COR-L47 (cell line): ENCODE measurements at regions not wholly inside any gene's neighbourhood (a gene's known extent, or its start where the extent isn't known, plus 50 kb on each side); places are given as distances from the start of the nearest gene placed in this dataset.

Experiments used
- DNase-seq: peaks from one replicate; lab custom pipeline; 2025; lab: John Stamatoyannopoulos, UW

- DNase-seq: no peak
Observed at GRCh38 chr4:59086410-59086809, 1976.2 kb upstream of the IGFBP7 start.

DNA sequence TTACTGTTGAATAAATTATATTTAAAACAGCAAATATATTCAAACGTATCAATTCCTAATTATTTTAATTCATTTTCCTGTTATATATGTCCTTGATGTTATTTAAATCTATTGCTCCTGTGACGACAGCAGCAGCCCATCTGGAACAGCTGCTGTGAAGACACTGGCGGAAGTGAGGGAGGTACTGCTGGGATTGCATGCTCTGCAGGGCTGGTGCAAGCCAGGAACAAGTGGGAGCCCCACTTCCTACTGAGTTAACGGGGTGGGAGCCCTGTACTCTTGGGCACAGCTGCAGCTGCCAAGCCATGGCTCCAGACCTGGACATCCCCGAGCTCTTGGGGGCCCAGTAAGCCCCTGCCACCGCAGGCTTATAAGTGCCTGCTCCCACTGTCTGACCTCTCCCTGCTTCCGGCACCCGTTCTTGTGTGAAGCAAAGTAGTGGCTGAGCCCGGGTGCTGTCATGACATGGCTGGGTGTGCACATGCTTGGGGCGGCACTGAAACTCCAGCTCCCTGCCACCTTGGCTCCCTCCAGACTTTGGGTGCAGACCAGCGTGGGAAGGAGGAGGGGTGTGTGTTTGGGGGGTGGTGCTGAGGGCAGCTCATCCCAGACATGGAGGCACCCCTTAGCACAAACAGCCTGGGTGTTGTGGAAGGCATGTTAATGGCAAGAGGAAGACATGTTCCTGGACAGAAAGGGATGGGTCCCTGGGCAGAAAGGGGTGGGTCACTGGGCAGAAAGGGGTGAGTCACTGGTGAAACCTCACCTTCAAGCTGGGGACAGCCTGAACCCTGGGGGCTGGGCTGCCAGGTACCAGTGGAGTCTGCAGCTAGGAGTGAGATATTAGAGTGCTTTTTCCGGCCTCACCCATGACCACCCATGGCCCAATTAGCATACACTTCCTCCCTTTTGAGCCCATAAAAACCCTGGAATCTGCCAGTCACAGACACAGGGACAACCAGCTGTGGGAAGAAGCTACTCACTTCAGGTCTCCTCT, 1981.3 kb upstream of the IGFBP7 start:
- no peak for DNase-seq

DNA sequence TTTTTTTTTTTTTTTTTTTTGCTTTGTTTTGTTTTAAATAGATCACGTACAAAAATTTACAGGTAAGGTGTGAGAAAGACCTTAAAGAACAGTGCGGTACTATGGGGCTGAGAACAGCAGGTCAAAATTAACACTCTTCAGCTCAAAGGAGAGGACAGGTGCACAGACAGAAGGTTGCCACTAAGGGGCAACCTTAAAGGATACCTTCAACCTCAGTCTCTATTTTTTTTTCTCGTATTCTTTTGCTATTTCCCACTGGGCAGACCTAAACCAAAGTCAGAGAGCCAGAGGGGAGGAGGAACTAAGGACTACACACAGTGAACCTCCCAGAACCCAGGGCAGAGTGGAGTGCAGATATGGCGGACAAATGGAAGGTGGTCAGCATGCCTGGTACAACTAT, 1984.3 kb upstream of the IGFBP7 start:
- DNase-seq: no peak

DNA sequence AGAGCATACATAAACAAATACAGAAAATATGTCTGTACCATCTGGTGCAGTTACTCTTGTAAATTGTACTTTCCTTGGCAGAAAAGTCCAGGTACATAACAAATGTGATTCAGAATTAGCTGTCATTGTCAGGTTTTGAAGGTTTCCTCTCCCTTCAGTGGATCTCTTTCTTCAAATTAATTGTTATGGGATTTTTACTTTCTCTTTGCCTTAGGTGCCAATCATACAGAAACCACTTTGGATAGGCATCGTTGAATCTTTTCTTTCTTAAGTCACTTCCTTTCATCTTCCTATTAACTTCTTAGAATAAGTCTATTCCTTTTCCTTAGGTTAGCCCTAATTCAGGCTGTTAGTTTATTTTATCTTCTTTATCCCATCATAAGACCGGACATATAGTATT, 1992.1 kb upstream of the IGFBP7 start:
- no peak for DNase-seq

DNA sequence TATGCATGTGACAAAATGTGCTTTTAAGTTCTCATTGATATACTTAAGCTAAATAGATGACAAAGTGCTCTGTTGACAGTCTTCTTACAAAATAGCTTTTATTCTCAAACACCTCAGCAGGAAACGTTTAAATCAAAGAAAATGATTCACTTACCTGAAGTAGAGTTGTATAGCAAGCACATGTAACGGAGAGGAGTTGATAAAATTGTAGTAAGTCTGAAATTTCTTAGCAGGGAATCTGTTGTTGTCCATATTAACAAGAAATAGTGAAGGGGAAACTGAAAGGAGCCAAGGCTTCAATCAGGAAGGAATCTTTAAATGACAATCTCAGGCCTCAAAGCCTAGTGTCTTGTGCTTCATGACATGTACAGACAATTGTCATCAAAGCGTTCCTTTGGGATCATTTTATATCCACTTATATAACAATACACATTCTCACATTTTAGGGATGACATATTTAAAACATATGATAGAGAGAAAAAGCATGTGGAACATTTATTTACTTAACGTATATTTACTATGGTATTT, 2010.2 kb upstream of the IGFBP7 start:
- DNase-seq: no peak

- DNase-seq: no peak
Observed at GRCh38 chr4:59122626-59123025, 2012.4 kb upstream of the IGFBP7 start.

DNA sequence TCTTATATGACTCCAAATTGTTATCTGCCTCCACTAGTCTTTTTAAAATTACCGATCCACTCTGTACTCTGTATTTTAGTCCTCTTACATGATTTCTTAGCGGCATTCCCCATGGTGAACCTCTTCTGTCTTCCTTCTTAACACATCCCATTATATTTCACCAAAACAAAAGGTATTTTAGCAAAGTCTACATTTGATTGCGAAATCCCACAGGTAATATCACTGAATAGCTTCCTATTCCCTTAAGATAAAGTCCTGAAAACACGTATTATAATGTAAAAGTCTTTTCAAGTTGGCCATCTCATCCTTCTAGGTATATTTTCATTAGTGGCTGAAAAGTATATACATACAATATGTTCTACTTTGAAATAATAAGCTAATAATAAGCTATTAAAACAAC, 2016.0 kb upstream of the IGFBP7 start:
- no peak for DNase-seq

GRCh38 chr4:59127006-59127405, 2016.8 kb upstream of the IGFBP7 start:
- no peak for DNase-seq

DNA sequence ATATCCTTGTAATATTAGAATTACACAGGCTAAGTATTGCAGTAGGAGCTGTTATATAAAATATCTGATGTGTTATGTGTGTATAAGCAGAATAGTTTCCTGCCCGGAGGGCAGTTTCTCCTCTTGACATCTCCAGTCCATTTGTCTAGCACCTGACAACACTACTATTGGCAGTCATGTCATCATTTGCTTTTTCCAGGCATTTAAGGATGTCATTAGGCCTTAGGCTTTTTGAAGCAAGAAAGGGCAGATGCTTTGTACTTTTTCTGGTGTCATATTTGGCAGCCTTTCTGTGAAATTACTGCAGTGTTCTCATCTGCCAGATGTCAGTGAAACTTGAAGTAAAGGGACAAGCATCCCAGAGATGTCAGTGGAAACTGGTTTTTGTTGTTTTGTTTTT, 2017.6 kb upstream of the IGFBP7 start:
- no peak for DNase-seq

DNA sequence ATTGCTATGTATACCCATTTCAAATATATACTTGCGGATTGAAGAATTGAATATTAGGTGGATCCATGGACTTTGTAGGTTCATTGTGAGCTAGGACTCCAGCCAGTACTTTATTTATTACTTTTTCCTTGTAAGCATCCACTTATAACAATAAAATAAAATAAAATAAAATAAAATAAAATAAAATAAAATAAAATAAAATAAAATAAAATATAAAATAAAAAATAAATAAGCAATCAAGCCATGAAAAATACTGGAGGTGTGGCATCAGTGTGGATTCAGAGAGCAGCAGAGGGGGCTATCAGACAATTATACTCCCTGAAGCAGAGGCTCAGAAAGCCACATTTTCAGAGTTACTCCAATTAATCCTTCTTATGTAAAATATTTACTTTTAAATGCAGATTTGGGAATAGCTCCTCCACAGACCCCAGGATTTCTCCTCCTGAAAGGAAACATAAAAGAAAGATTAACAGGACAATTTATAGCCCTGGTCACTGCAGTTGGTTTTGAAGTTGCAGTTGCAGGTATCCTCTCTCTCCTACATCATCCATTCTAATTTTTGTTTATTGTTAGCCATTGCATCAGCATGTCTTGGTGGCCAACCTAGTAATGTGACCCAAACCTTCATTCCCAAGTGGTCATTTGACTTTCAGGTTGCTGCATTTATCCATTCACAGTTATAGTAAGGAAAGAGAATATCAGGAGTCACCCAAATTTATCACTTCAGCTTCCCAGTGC, 2025.2 kb upstream of the IGFBP7 start:
- DNase-seq: no peak

GRCh38 chr4:59161249-59161648, 2038.9 kb upstream of the ADGRL3 start:
- no peak for DNase-seq

DNA sequence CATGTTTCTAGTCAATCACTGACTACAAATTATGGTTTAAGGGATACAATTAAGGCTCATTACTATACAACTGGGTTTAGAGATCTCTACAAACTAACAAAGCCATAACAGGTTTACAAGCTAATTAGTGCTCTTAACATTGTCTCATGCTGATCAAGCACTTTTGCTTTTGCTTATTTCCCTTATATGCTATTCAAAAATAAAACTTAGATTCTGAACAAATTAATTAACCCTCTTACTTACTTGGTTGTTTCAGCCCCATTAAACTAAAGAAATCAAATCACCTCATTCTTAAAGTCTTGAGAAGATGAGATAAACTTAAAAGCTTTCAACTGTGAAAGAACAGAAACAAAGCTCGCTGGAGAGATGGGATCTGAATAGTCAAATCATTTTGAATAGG, 2024.5 kb upstream of the ADGRL3 start:
- peak; percentile 17 for DNase-seq

DNA sequence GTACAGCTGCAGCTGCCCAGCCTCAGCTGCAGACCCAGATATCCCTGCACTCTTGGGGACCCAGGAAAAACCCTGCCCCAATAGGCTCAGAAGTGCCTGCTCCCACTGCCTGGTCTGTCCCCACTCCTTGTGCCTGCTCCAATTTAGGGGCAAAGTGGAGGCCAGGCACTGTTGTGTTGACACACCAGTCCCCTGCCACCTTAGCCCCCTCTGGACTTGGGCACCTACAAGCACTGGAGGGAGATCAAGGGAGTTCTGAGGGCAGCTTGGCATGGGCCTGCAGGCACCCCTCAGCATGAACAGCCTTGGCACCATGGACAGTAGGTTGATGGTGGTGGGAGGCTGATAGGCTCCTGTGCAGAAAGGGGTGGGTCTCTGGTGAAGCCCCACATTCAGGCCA, 2020.8 kb upstream of the ADGRL3 start:
- no peak for DNase-seq

DNA sequence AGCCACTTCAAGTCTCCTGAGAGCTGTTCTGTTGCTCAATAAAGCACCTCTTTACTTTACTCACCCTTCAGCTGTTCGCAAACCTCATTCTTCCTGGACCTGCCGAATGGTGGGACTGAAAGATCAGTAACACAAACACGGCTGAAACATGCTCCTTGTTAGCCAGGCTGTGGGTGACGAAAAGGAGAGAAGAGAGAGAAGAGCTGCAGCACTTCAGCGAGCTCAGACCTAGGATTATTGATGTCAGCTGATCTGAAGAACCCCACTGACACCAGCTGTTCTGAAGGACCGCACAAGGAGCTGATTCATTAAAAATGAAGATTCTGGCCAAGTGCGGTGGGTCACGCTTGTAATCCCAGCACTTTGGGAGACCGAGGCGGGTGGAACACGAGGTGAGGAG, 2020.0 kb upstream of the ADGRL3 start:
- no peak for DNase-seq

DNA sequence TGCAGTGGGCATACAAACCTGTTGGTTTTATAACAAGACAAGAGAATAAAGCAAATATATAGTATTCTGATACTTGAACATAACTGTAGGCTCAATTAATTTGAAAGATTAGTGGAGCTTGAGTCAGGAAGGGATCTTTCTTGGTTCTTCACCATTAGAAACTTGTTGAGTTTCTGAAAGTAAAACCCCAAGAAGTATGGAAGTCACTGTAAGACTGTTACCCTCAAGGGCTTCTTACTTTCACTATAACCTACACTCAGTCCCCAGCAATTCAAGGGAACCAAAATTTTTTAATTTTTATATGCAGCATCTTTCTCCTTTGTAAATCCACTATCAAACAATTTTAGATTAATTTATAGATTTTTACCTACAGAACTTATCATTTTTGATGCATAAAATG, 2019.2 kb upstream of the ADGRL3 start:
- no peak for DNase-seq

- peak; percentile 2 for DNase-seq
Observed at GRCh38 chr4:59195839-59196238, 2004.3 kb upstream of the ADGRL3 start.

GRCh38 chr4:59200992-59201391, 1999.1 kb upstream of the ADGRL3 start:
- DNase-seq: no peak

DNA sequence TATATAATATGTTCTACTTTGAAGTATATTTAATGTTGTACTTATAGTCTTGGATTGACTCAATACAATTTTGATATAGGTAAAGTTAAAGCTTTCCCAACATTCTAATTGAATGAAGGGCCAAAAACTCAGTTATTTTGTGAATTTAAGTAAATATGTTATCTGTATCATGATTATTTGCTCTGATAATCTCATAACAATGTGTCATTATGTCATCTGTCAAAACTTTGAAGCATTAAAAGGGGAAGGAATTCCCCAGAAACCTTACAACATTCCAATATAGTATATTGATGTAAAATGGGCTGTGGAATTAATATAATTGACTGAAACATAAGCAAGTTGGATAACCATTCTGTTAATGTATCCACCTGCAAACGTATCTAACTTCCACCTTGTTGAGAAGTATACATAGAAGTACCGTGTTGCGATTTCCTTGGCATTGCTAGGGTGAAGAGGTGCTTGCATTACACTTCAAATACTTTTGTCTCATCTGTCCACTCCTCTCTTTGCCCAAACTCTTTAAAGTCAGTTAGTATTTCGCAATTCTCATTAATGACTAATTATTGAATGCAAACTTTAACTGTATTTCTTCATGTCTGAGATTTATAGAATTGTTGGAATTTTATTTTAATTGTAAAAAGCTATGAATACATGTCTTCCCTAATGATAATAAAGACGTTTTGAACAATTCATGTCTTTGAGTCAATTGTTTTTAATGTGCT, 1982.1 kb upstream of the ADGRL3 start:
- no peak for DNase-seq

GRCh38 chr4:59222221-59222620, 1977.9 kb upstream of the ADGRL3 start:
- no peak for DNase-seq

DNA sequence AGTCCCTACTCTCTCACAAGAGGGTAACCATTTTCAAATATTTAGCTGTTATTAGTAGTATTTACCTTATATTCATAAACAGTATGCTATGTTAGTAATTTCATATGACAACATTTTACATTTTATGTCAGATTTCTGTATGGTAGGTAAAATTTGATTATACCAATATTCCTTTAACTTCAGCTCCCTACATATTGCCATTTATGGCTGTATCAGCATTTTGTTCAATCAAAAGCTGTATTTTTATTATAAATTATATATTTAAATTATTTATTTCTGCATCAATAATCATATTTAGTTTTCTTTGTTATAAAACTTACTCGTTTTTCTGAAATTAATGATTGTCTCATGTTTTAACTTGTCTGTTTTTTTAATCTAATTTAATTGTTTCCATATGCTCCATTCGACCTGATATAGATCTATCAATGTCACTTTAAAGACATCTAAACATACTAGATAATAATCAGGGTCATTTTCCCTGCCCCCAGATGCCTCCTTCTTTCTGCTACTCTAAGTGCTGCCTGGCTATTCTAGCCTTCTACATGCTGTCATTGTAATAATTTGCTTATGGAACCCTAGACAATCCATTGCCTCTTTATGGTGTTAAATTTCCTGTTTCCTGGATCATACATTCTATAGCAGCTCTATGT, 1976.7 kb upstream of the ADGRL3 start:
- DNase-seq: no peak

GRCh38 chr4:59238212-59238611, 1961.9 kb upstream of the ADGRL3 start:
- no peak for DNase-seq

DNA sequence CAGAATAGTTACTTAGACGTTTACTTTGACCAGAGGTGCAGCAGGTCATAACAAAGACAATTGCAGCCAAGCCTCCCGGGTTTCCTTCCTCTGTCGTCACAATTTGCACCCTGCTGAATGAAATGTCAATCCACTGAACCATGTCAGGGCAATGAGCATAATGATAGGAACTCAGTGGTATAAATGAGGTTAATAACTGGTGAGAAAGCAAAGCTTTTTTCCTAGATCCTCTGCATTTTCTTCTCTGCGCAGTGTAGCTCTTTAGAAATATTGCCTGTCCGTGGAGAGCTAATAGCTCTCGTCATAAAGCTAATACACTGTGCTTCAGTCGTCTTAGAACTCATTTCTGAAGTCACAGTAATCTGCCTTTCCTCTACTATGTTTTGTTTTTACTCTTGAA, 1960.1 kb upstream of the ADGRL3 start:
- DNase-seq: no peak
